ENCODE measurements at regions not wholly inside any gene's neighbourhood (a gene's known extent, or its start where the extent isn't known, plus 50 kb on each side); places are given as distances from the start of the nearest gene placed in this dataset.
"Not testable (repeated sequence)": the region's sequence is repeated elsewhere in the genome, so short reads cannot be mapped to it uniquely, and the experiment has no call there.

- DNase-seq, result no peak
Measured at GRCh38 chr2:180258579-180258978, 251.5 kb upstream of the CWC22 start.

- DNase-seq, result no peak
Measured at GRCh38 chr2:180258041-180258537, 251.0 kb upstream of the CWC22 start.

DNA sequence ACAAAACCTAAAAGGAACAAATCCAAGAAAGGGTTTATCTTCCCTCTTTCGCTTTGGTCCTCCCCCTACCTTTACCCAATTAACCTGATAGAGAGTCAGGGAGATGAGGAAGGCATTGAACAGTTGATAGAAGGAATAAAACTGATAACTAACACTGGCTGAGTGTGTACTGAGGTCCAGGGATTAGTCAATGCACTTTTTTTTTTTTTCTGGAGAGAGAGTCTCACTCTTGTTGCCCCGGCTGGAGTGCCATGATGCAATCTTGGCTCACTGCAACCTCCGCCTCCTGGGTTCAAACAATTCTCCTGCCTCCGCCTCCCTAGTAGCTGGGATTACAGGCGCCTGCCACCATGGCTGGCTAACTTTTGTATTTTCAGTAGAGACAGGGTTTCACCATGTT is 250.2 kb upstream of the CWC22 start:
- no peak for DNase-seq

- DNase-seq, result no peak
Measured at GRCh38 chr2:180255981-180256380, 248.9 kb upstream of the CWC22 start.

GRCh38 chr2:180254872-180255271 is 247.8 kb upstream of the CWC22 start:
- DNase-seq, result no peak

GRCh38 chr2:180247658-180248057 is 240.6 kb upstream of the CWC22 start:
- DNase-seq, result no peak

DNA sequence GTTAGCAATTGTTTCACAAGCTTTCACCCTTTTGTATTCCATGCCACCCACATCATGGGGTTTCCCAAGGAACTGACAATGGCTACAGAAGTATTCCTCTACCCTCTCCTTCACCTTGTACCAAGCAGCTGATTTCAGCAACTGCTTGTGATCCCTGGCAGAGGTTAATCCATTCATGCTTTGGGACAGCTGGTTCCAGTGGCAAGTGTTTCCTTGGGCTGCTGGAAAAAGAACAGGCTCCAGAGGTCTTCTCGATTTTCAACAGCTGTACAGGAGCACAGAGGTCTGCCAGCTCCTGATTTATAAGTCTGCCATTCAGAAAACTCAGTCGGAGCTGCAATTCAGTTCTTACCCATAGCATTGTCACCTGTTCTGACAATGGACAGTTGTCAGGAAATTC is 239.2 kb upstream of the CWC22 start:
- DNase-seq, result no peak

DNA sequence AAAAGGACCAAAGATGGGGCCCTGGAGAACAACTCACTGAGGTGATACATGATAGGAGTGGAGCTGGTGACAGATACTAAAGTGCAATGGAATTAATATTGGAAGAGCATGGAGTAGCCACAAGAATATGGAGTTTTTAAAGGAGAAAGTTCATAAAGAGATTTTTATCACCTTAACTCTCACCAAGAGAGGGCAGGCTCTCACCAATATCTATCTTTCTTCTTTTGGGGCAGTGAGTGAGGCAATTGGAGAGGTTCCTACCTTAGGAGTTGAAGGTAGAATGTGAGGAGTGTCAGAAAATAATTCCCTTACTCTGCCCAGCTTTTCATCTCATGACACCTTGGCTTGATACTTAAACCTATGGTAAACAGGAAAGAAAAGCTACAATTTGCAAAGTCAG is 233.7 kb upstream of the CWC22 start:
- no peak for DNase-seq

- DNase-seq, result no peak
Measured at GRCh38 chr2:180238729-180239128, 231.6 kb upstream of the CWC22 start.

DNA sequence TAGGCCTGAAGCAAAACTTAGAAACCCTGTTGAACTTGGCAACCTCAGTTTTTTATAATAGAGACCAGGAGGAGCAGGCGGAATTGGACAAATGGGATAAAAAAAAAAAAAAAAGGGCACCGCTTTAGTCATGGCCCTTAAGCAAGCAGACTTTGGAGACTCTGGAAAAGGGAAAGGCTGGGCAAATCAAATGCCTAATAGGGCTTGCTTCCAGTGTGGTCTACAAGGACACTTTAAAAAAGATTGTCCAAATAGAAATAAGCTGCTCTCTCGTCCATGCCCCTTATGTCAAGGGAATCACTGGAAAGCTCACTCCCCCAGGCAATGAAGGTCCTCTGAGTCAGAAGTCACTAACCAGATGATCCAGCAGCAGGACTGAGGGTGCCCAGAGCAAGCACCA is 229.0 kb upstream of the CWC22 start:
- not testable (repeated sequence) for DNase-seq

DNA sequence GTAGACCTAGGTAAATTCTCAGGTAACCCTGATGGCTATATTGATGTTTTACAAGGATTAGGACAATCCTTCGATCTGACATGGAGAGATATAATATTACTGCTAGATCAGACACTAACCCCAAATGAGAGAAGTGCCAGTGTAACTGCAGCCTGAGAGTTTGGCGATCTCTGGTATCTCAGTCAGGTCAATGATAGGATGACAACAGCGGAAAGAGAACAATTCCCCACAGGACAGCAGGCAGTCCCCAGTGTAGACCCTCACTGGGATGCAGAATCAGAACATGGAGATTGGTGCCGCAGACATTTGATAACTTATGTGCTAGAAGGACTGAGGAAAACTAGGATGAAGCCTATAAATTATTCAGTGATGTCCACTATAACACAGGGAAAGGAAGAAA is 228.4 kb upstream of the CWC22 start:
- not testable (repeated sequence) for DNase-seq

DNA sequence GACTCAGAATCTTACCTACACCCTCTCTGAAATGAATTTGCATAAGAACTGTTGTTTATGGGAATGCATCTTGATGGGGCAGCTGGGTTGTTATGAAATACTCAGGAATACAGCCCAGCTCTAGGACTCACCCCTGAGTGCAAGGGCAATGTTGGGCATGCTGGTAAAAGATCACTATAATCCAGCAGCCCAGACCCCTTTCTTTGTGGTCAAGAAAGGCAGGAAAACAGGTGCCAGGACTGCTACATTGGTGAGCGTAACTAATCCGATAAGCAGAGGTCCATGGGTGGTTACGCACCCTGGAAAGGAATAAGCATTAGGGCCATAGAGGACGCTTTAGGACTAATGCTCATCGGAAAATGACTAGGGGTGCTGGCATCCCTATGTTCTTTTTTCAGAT is 227.9 kb upstream of the CWC22 start:
- DNase-seq, result not testable (repeated sequence)

- DNase-seq, result no peak
Measured at GRCh38 chr2:180231015-180231414, 223.9 kb upstream of the CWC22 start.

GRCh38 chr2:180227461-180227860 is 220.4 kb upstream of the CWC22 start:
- DNase-seq, result no peak

GRCh38 chr2:180225118-180225517 is 218.0 kb upstream of the CWC22 start:
- no peak for DNase-seq

- no peak for DNase-seq
Measured at GRCh38 chr2:180222644-180223043, 215.5 kb upstream of the CWC22 start.

DNA sequence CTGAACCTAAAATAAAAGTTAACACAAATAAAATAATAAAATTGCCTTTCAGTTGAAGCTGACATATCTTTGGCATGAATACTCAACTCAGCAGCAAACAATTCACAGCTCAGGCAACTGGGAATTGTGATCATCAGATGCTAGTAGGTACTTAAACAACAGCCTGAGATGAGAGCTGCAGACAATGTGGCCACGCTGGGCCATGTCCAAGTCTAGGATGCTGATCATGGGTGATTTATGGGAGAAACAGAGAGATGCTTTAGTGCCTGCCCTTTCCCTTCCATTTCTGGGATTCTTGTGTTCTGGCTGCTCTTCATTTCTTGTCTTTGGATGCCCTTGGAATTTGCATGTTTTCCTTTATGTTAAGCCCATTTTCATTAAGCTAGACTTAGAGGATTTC is 212.4 kb upstream of the CWC22 start:
- no peak for DNase-seq

- DNase-seq, result no peak
Measured at GRCh38 chr2:180208841-180209240, 201.7 kb upstream of the CWC22 start.

DNA sequence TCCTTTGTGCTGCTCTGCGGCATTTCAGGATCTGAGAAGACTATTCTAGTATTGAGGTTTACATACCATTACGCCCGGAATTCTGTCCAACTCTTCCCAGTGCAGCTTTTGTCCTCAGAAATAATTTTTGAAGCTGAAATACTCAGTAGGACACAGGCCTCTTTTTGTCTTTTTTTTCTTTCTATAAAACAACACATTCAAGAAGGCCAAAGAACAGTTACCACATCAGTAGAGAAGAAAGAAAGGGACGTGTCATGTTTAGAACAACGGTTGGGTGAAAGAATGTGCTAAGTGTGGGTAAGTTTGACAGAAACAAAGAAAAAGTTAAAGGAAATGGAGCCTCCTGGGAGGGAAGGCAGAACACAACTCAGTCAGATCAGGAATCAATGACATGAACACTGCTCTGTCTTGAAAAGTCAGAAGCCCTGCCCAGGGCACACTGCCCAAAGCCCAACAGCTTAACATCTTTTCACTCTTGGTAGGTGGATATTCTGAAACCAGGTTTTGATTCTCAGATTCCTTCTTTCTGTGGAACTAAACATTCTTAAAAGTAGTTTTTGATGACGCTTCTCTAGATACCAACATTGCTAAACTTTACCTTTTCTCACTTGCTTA is 198.6 kb upstream of the CWC22 start:
- DNase-seq, result no peak

- DNase-seq, result no peak
Measured at GRCh38 chr2:180203972-180204371, 196.9 kb upstream of the CWC22 start.

DNA sequence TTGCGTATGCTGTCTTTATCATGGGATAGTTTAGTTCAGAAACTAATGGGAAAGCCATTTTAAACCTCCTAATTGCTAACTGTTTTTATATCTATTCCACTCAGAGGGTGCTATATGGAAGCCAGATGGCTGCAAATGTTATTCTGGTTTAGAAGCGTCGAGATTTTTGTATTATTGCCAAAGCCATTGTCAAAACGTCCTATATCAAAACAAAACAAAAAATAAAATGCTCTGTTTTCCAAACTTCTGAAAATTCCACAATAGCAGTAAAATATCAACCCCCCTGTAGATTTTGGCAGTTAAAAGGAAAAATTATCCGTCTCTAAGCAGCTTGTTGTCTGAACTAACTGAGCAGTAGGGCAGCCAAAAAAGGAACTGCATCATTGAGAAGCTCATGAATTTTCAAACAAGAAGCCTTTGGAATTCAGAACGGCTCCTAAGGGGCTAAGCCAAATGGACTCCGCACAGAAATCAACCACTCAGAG is 195.4 kb upstream of the CWC22 start:
- no peak for DNase-seq

DNA sequence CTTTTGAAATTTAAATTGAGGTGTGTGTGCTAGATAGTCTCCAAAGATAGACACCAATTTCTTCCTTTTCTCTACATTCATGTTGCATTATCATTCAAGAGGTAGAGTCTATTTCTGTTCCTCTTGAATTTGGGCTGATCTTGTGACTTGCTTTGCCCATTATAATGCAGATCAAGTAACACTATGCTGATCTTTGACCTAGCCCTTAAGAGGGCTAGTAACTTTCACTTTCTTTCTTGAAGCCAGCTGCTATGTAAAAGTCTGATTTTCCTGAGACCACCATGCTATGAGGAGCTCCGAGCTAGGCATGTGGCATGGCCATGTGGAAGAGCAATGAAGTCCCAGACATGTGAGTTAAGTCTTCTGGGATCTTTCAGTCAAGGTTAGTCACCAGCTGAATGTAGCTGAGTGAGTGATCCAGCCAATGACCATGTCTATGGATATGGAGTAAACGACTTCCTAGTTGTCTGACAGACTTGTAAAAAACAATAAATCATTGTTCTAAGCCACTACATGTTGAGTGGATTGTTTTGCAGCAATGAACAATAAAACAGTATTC is 189.4 kb upstream of the CWC22 start:
- DNase-seq, result no peak

GRCh38 chr2:180195847-180196246 is 188.8 kb upstream of the CWC22 start:
- no peak for DNase-seq

GRCh38 chr2:180191432-180192124 is 184.5 kb upstream of the CWC22 start:
- no peak for DNase-seq

All from activated CD4-positive, alpha-beta T cell treated with anti-CD3 and anti-CD28 coated beads, Interleukin-10, Interleukin-2, amounts not matched to agents 100 ng/mL and 50 ng/mL, durations not matched to agents 16 hours and 8 hours (primary cell).